ENCODE measurements at regions not wholly inside any gene's neighbourhood (a gene's known extent, or its start where the extent isn't known, plus 50 kb on each side); places are given as distances from the start of the nearest gene placed in this dataset.

DNA sequence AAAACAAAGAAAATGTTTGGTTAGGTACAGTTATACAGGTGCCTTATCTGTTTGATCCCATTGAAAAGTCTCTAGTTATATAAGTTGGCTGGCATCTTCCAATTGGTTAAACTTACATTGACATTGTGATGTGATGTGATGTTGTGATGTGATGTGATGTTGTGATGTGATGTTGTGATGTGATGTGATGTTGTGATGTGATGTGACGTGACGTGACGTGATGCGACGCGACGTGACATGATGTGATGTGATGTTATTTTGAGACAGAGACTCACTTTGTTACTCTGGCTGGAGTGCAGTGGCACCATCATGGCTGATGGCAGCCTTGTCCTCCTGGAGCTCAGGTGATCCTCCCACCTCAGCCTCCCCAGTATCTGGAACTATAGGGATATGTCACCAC is 507.6 kb downstream of the HAO1 start:
- no peaks in the 10 kb centered on the region for H3K9me1 ChIP-seq (ENCODE audit: control insufficient read depth, extremely low read depth, insufficient read depth, low read length)
- TF ChIP-seq CTCF (optimal IDR thresholded peaks at IDR 0.05 in 1 of 3, IDR thresholded peaks at IDR 0.05 in 1 of 3, conservative IDR thresholded peaks at IDR 0.05 in 1 of 3; ENCODE audit: extremely low read depth in 1 of 3, insufficient read depth in 2 of 3, low read length in 3 of 3): no peak
- no peaks in the 10 kb centered on the region for H4K20me1 ChIP-seq (ENCODE audit: control insufficient read depth, extremely low read depth, insufficient read depth, low read length)
- FAIRE-seq (peak; percentile 60), DNase-seq (ENCODE audit: low read depth, low spot score) (no peak)
- no peak overlapping the region for H3K27ac ChIP-seq (ENCODE audit: control insufficient read depth, insufficient read depth, low read length)
- no peaks in the 10 kb centered on the region for H3K79me2 ChIP-seq (ENCODE audit: control insufficient read depth, insufficient read depth, low read length)
- no peak overlapping the region for H3K4me2 ChIP-seq (ENCODE audit: control insufficient read depth, extremely low read depth, insufficient read depth, low read depth, low read length)
- no peak overlapping the region for H3K4me3 ChIP-seq (ENCODE audit: control insufficient read depth in 2 of 3, extremely low read depth in 1 of 3, insufficient read depth in 2 of 3, low read depth in 1 of 3, low read length in 3 of 3)
- H3K9ac ChIP-seq (ENCODE audit: control insufficient read depth, extremely low read depth, insufficient read depth, low read length): no peak overlapping the region
- dilution Hi-C loops (cut with MboI; ENCODE audit: extremely low pct_ligation_motif_present, low sequenced_read_pairs): no loop called here
- no peaks in the 10 kb centered on the region for H3K36me3 ChIP-seq (ENCODE audit: control insufficient read depth in 2 of 2, extremely low read depth in 1 of 2, insufficient read depth in 2 of 2, low read length in 2 of 2)
- no peaks in the 10 kb centered on the region for H3K9me3 ChIP-seq (ENCODE audit: control insufficient read depth, low read depth, low read length)
- H3K27me3 ChIP-seq (ENCODE audit: control insufficient read depth, extremely low read depth, insufficient read depth, low read length): no peaks in the 10 kb centered on the region
- H3K4me1 ChIP-seq (ENCODE audit: control insufficient read depth, extremely low read depth, insufficient read depth, low read length): no peaks in the 10 kb centered on the region
- H2AFZ ChIP-seq (ENCODE audit: control insufficient read depth, low read length): no peak overlapping the region

DNA sequence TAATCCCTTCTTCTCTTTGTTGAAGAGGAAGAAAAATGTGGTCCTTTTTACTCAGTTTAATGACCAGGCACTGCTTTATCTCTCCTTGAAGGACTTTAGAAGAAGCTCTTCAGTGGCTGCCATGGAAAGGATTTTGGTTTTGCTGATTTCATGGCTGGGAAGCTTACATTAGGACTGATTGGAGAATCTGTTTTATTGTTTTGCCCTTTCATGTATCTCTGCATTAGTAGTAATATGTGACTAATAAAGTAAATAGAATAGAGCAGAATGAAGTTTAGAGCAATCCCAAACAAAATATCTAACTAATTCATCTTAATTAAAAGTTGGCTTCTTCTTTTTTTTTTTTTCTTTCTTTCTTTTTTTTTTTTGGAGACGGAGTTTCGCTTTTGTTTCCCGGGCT is 502.9 kb downstream of the HAO1 start:
- H3K4me3 ChIP-seq (ENCODE audit: control insufficient read depth in 2 of 3, extremely low read depth in 1 of 3, insufficient read depth in 2 of 3, low read depth in 1 of 3, low read length in 3 of 3): no peak overlapping the region
- H3K4me1 ChIP-seq (ENCODE audit: control insufficient read depth, extremely low read depth, insufficient read depth, low read length): no peaks in the 10 kb centered on the region
- H3K4me2 ChIP-seq (ENCODE audit: control insufficient read depth, extremely low read depth, insufficient read depth, low read depth, low read length): no peak overlapping the region
- no peak for TF ChIP-seq CTCF (optimal IDR thresholded peaks at IDR 0.05 in 1 of 3, IDR thresholded peaks at IDR 0.05 in 1 of 3, conservative IDR thresholded peaks at IDR 0.05 in 1 of 3; ENCODE audit: extremely low read depth in 1 of 3, insufficient read depth in 2 of 3, low read length in 3 of 3)
- TF ChIP-seq EZH2 (IDR thresholded peaks at IDR 0.05; ENCODE audit: low read length): no peak
- H3K9me1 ChIP-seq (ENCODE audit: control insufficient read depth, extremely low read depth, insufficient read depth, low read length): no peaks in the 10 kb centered on the region
- H3K9ac ChIP-seq (ENCODE audit: control insufficient read depth, extremely low read depth, insufficient read depth, low read length): no peak overlapping the region
- no peak for FAIRE-seq
- H3K9me3 ChIP-seq (ENCODE audit: control insufficient read depth, low read depth, low read length): no peaks in the 10 kb centered on the region
- no peak for DNase-seq (ENCODE audit: low read depth, low spot score)
- no peaks in the 10 kb centered on the region for H3K27me3 ChIP-seq (ENCODE audit: control insufficient read depth, extremely low read depth, insufficient read depth, low read length)
- no peaks in the 10 kb centered on the region for H3K36me3 ChIP-seq (ENCODE audit: control insufficient read depth in 2 of 2, extremely low read depth in 1 of 2, insufficient read depth in 2 of 2, low read length in 2 of 2)
- H2AFZ ChIP-seq (ENCODE audit: control insufficient read depth, low read length): no peak overlapping the region
- no peaks in the 10 kb centered on the region for H3K79me2 ChIP-seq (ENCODE audit: control insufficient read depth, insufficient read depth, low read length)
- H4K20me1 ChIP-seq (ENCODE audit: control insufficient read depth, extremely low read depth, insufficient read depth, low read length): no peaks in the 10 kb centered on the region
- dilution Hi-C loops (cut with MboI; ENCODE audit: extremely low pct_ligation_motif_present, low sequenced_read_pairs): no loop called here
- H3K27ac ChIP-seq (ENCODE audit: control insufficient read depth, insufficient read depth, low read length): no peak overlapping the region

Data from keratinocyte (primary cell).